IMR-90 (cell line): ENCODE measurements at regions not wholly inside any gene's neighbourhood (a gene's known extent, or its start where the extent isn't known, plus 50 kb on each side); places are given as distances from the start of the nearest gene placed in this dataset.
A peak's percentile ranks its signal among the peaks of the same experiment; 100 is the strongest.

Experiments
- ATAC-seq: fragments of 200-7000 bp; cut with Tn5 transposase; 2 replicates; pipeline ENCODE4 v1.9.1; 2020; ENCODE audit warnings: low read depth, mild to moderate bottlenecking, moderate library complexity
- BruUV-seq: library from RNA; stranded (reverse); fragments of 400-500 nt; replicated peaks from 2 replicates; lab custom pipeline; 2021; lab: Mats Ljungman, UMichigan
- CTCF ChIA-PET: fragments of 300-600 bp; formaldehyde crosslinking; extraction: SDS; loops from one replicate; lab custom pipeline; 2021; ENCODE audit warnings: antibody characterized with exemption; lab: Yijun Ruan, JAX
- POLR2A ChIA-PET: fragments of 300-600 bp; sonication (Branson Sonifier 250); formaldehyde crosslinking; loops from one replicate; lab custom pipeline; 2022; ENCODE audit warnings: antibody characterized with exemption; ENCODE audit not compliant: unreplicated experiment; lab: Charles Lee
- DNase-seq: peaks from one replicate; pipeline ENCODE4 v3.0.0; 2013
- H2AFZ ChIP-seq: replicated peaks from 2 replicates; pipeline ENCODE3; 2013; ENCODE audit warnings: low read length, mild to moderate bottlenecking; ENCODE audit not compliant: poor library complexity
- H2AK5ac ChIP-seq: 2 replicates; pipeline ENCODE4 v1.6.1; 2013; ENCODE audit warnings: low read depth, low read length, inconsistent platforms
- H2AK9ac ChIP-seq: replicated peaks from 2 replicates; pipeline ENCODE3; 2013; ENCODE audit warnings: mild to moderate bottlenecking, low read depth, low read length, moderate library complexity; ENCODE audit not compliant: poor library complexity
- H2BK120ac ChIP-seq: 2 replicates; pipeline ENCODE4 v1.6.1; 2013; ENCODE audit warnings: low read depth, low read length, inconsistent platforms
- H2BK15ac ChIP-seq: 3 replicates; pipeline ENCODE4 v1.6.1; 2013; ENCODE audit warnings: low read depth, low read length, inconsistent platforms
- H2BK20ac ChIP-seq: 2 replicates; pipeline ENCODE4 v1.6.1; 2013; ENCODE audit warnings: low read depth, mild to moderate bottlenecking, inconsistent platforms, low read length, moderate library complexity
- H2BK5ac ChIP-seq: 2 replicates; pipeline ENCODE4 v1.6.1; 2013; ENCODE audit warnings: mild to moderate bottlenecking, low read depth, low read length, inconsistent platforms; ENCODE audit not compliant: poor library complexity, severe bottlenecking
- H3K14ac ChIP-seq: replicated peaks from 2 replicates; pipeline ENCODE4 v1.6.1; 2013; ENCODE audit warnings: low read depth, low read length, inconsistent platforms
- H3K18ac ChIP-seq: 2 replicates; pipeline ENCODE4 v1.6.1; 2013; ENCODE audit warnings: low read depth, low read length, control low read depth
- H3K23ac ChIP-seq: 2 replicates; pipeline ENCODE4 v1.6.1; 2013; ENCODE audit warnings: low read depth, low read length, inconsistent platforms
- H3K27ac ChIP-seq: 2 replicates; pipeline ENCODE4 v1.5.1; 2013; ENCODE audit warnings: mild to moderate bottlenecking, control low read depth, low read length; ENCODE audit not compliant: insufficient read depth
- H3K27me3 ChIP-seq: 2 replicates; pipeline ENCODE4 v1.6.1; 2013; ENCODE audit warnings: low read length; ENCODE audit not compliant: control insufficient read depth, insufficient read depth
- H3K36me3 ChIP-seq: 2 replicates; pipeline ENCODE4 v1.6.1; 2013; ENCODE audit warnings: low read length, mixed read lengths; ENCODE audit not compliant: control insufficient read depth, insufficient read depth
- H3K4ac ChIP-seq: 2 replicates; pipeline ENCODE4 v1.6.1; 2013; ENCODE audit warnings: low read depth, low read length, inconsistent platforms
- H3K4me1 ChIP-seq: 2 replicates; pipeline ENCODE4 v1.6.1; 2013; ENCODE audit warnings: low read length, mixed read lengths; ENCODE audit not compliant: control insufficient read depth, insufficient read depth
- H3K4me2 ChIP-seq: 2 replicates; pipeline ENCODE4 v1.6.1; 2013; ENCODE audit warnings: low read depth, mild to moderate bottlenecking, control low read depth, low read length, moderate library complexity
- H3K4me3 ChIP-seq: 2 replicates; pipeline ENCODE4 v1.5.1; 2013; ENCODE audit warnings: low read depth, mild to moderate bottlenecking, control low read depth, low read length, moderate library complexity; ENCODE audit not compliant: insufficient read depth
- H3K56ac ChIP-seq: 2 replicates; pipeline ENCODE4 v1.6.1; 2013; ENCODE audit warnings: low read length, inconsistent platforms; ENCODE audit not compliant: insufficient read depth; ENCODE audit errors: extremely low read depth
- H3K79me1 ChIP-seq, 2 experiments: 2 replicates each; pipeline ENCODE4 v1.6.1; 2013; ENCODE audit warnings: low read length in 2 of 2, inconsistent platforms in 1 of 2, low read depth in 1 of 2
- H3K9ac ChIP-seq: 2 replicates; pipeline ENCODE4 v1.6.1; 2013; ENCODE audit warnings: low read depth, low read length, control low read depth
- H3K9me1 ChIP-seq: 2 replicates; pipeline ENCODE4 v1.6.1; 2013; ENCODE audit warnings: low read length, inconsistent platforms; ENCODE audit not compliant: insufficient read depth
- H3K9me3 ChIP-seq: 2 replicates; pipeline ENCODE4 v1.6.1; 2013; ENCODE audit warnings: low read length; ENCODE audit not compliant: control insufficient read depth, insufficient read depth
- H4K20me1 ChIP-seq: 2 replicates; pipeline ENCODE4 v1.6.1; 2013; ENCODE audit warnings: low read length, inconsistent platforms; ENCODE audit not compliant: insufficient read depth
- H4K5ac ChIP-seq: 2 replicates; pipeline ENCODE4 v1.6.1; 2013; ENCODE audit warnings: mild to moderate bottlenecking, low read depth, low read length, control low read depth
- H4K8ac ChIP-seq, 2 experiments: 2 replicates each; pipeline ENCODE4 v1.6.1; 2013; ENCODE audit warnings: low read depth in 2 of 2, low read length in 2 of 2, control low read depth in 1 of 2, inconsistent platforms in 1 of 2
- H4K91ac ChIP-seq: 2 replicates; pipeline ENCODE4 v1.6.1; 2013; ENCODE audit warnings: low read depth, low read length, inconsistent platforms; ENCODE audit not compliant: insufficient read depth
- MAFK ChIP-seq: IDR thresholded peaks from 2 replicates; pipeline ENCODE4 v1.6.1; 2012; ENCODE audit warnings: low read depth, low read length, improper control_type of control experiment
- MAZ ChIP-seq: IDR thresholded peaks from 2 replicates; pipeline ENCODE4 v1.6.1; 2012; ENCODE audit warnings: low read depth, mild to moderate bottlenecking, low read length, improper control_type of control experiment, moderate library complexity, borderline replicate concordance
- dilution Hi-C: fragments of 300-500 bp; cut with HindIII; formaldehyde crosslinking; loops from one replicate; pipeline ENCODE4 v1.14.3; 2018; ENCODE audit warnings: low sequenced_read_pairs; ENCODE audit not compliant: unreplicated experiment
- in situ Hi-C: fragments of 300-500 bp; cut with MboI; formaldehyde crosslinking; loops from 3 replicates; pipeline ENCODE4 v1.14.3; 2019; ENCODE audit warnings: low sequenced_read_pairs, inconsistent platforms, mixed read lengths
- intact Hi-C: fragments of 100-400 bp; cut with micrococcal nuclease; formaldehyde crosslinking; loops from 2 replicates; pipeline ENCODE4 v1.10.0; 2022

DNA sequence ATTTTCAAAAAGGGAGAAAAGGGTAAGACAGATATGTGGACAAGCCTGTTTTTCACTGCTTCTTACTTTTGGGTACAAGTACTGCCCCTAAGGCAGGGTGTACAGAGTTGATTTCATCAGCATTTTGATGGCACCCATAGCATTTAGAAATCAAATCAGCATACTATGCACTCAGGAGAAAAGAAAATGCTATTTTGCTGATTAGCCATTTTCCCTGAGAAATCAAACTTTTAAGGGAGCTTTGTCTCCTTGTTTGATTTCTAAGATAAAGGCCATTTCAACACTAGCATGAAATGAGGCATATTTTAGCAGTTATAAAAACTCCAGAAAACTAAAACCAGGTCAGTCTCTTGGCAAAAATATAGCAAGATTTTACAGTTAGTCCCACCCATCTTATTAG lies 2269.4 kb upstream of the WWC1 start:
- Histone ChIP-seq H3K9me1 (no peaks in the 10 kb centered on the region), H3K27ac (no peak overlapping the region), H3K79me1 (no peaks in the 10 kb centered on the region), H3K56ac (no peak overlapping the region), H3K23ac (no peak overlapping the region), H3K18ac (no peak overlapping the region), H2AK9ac (no peak overlapping the region), H3K36me3 (no peaks in the 10 kb centered on the region), H3K27me3 (no peaks in the 10 kb centered on the region), H3K4me1 (no peaks in the 10 kb centered on the region), H3K4me2 (no peak overlapping the region), H3K9me3 (peaks cover 6% of the 10 kb centered on the region; the same call in 1 of the 2 replicates), H2BK5ac (no peak overlapping the region), H3K14ac (no peak overlapping the region), H2AFZ (no peak overlapping the region), H3K9ac (no peak overlapping the region), H3K4me3 (no peak overlapping the region), H4K8ac (no peak overlapping the region), H2AK5ac (no peak overlapping the region), H2BK20ac (no peak overlapping the region), H2BK120ac (no peak overlapping the region), H4K20me1 (no peaks in the 10 kb centered on the region), H4K5ac (no peak overlapping the region), H3K4ac (no peak overlapping the region), H2BK15ac (no peak overlapping the region), H4K91ac (no peak overlapping the region)
- intact Hi-C loops (no loop called here), dilution Hi-C loops (no loop called here), in situ Hi-C loops (no loop called here)
- CTCF ChIA-PET: no interaction called here
- BruUV-seq: no TSS peak
- TF ChIP-seq MAFK: peak; percentile 30; the same call in 1 of the 2 replicates
- TF ChIP-seq MAZ: no peak
- no peak for ATAC-seq
- no peak for DNase-seq
- POLR2A ChIA-PET: no interaction called here
